UCSD-AML1 (cell line): ENCODE measurements at regions not wholly inside any gene's neighbourhood (a gene's known extent, or its start where the extent isn't known, plus 50 kb on each side); places are given as distances from the start of the nearest gene placed in this dataset.
"Not testable (repeated sequence)": the region's sequence is repeated elsewhere in the genome, so short reads cannot be mapped to it uniquely, and the experiment has no call there.

Experiments used
- DNase-seq: peaks from one replicate; lab custom pipeline; 2025; ENCODE audit not compliant: unreplicated experiment; lab: John Stamatoyannopoulos, UW

GRCh38 chr6:74891349-74891831 lies 314.5 kb downstream of the COL12A1 start:
- DNase-seq, result no peak

DNA sequence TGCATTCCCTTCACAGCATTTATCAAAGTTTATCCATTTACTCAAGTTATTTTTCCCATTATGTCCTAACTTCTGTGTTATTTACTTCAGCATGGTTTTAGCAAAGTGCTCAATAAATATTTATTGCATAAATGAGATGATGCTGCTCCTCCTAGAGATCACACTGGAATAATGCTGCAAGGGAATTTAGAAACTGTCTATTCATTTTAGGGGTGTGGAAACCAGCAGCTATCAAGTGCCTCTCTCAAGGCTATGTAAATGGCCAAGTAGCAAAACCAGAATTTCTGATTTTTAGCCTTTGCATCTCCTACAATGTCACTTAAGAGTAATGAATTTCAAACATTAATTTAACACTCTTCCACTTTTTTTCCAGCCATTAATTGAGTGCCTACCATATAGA lies 316.2 kb downstream of the COL12A1 start:
- DNase-seq, result no peak

DNA sequence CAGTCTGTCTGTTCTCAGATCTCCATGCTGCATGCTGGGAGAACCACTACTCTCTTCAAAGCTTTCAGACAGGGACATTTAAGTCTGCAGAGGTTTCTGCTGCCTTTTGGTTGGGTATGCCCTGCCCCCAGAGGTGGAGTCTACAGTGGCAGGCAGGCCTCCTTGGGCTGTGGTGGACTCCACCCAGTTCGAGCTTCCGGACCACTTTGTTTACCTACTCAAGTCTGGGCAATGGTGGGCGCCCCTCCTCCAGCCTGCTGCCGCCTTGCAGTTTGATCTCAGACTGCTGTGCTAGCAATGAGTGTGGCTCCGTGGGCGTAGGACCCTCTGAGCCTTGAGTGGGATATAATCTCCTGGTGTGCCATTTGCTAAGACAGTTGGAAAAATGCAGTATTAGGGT lies 317.1 kb downstream of the COL12A1 start:
- DNase-seq, result not testable (repeated sequence)

- DNase-seq, result no peak
Observed at GRCh38 chr6:74879976-74880375, 325.9 kb downstream of the COL12A1 start.

GRCh38 chr6:74879234-74879633 lies 326.6 kb downstream of the COL12A1 start:
- DNase-seq, result no peak

- no peak for DNase-seq
Observed at GRCh38 chr6:74875193-74875592, 330.7 kb downstream of the COL12A1 start.

GRCh38 chr6:74872754-74873476 lies 332.9 kb downstream of the COL12A1 start:
- no peak for DNase-seq

GRCh38 chr6:74871757-74872156 lies 334.1 kb downstream of the COL12A1 start:
- DNase-seq, result no peak

GRCh38 chr6:74870403-74870802 lies 335.4 kb downstream of the COL12A1 start:
- DNase-seq, result no peak

DNA sequence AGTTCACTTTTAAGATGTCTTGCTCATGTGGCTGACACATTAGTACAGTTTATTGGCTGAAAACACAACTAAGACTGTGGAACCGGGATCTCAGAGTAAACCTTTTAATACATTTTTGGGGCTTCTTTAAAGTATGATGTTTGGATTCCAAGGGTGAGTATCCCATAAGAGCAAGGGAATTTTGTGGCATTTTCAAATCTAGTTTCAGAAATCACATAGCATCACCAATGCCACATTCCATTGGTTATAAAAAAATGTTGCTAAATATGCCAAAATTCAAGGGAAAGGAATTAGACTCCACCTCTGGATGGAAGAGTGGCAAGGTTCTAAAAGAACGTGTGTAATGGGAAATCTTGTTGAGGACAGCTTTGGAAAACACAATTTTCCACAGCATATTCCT lies 338.6 kb downstream of the COL12A1 start:
- no peak for DNase-seq

DNA sequence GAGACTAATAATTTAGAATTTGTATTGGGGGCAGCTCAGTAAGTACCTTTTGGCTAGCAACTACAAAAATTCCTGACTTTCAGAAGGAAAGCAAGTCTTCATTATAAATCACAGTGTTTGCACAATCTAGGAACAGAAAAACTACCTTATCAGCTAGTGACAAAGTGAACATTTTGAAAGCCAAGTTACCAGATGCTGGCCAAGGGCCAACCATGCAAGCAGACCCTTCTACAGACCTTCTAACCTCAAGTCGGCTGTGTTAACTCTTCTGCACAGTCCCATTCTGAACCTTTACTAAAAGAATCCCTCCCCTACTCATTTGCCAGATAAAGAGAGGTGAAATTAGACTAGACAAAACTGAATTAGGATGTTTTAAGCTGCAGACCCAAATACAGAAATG lies 341.9 kb downstream of the COL12A1 start:
- no peak for DNase-seq

DNA sequence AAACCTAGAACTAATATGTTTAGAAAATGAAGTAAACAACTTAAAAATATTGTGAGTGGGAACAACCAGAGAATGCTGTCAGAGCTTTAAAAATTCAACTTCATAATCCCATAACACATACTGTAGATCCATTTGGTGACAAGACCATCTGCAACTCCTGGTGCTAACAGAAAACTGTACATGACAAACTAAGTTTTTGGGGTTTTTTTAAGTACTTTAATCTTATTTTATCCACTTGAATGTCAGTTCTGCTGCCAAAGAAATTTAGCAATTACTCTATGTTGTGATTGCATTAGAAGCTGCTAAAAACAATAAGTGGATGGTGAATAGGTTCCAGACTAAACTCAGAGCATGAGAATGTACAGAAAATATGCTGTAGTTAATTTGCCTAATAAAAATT lies 345.4 kb downstream of the COL12A1 start:
- DNase-seq, result no peak

DNA sequence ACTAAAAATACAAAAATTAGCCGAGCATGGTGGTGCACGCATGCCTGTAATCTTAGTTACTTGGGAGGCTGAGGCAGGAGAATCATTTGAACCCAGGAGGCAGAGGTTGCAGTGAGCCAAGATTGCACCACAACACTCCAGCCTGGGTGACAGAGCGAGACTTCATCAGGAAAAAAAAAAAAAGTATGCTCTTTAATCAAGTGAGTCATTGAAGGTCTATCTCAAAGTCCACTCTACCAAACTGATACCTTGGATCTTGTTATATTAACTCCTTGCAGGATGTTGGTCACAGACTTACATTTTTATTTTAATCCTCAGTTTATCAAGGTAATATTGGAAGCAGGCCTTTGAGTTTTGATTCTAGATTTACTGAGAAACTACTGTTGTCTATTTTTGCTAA lies 348.7 kb downstream of the COL12A1 start:
- DNase-seq, result no peak

DNA sequence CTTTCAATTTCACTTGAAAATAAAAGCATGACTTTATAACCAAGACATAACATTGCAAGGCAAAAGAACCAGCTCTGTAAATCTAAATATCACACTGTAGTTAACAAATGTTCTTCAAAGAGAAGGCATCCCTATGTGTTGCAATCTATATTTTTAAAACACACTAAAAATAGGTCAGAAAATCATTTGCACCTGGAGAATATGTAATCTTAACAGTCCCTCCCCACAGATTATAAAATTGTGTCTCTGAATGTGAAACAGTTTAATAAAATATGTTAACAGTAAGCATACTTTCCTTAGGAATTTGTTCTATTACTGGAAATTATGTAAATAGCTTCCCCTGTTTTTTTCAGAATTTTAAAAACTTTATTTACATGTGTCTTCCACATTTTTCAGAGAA lies 351.9 kb downstream of the COL12A1 start:
- DNase-seq, result no peak

GRCh38 chr6:74851596-74851995 lies 354.3 kb downstream of the COL12A1 start:
- DNase-seq, result no peak

GRCh38 chr6:74840953-74841352 lies 364.9 kb downstream of the COL12A1 start:
- no peak for DNase-seq

- no peak for DNase-seq
Observed at GRCh38 chr6:74834967-74835366, 370.9 kb downstream of the COL12A1 start.

GRCh38 chr6:74826263-74826662 lies 379.6 kb downstream of the COL12A1 start:
- DNase-seq, result no peak

- DNase-seq, result no peak
Observed at GRCh38 chr6:74814440-74814839, 391.4 kb downstream of the COL12A1 start.

- DNase-seq, result no peak
Observed at GRCh38 chr6:74807674-74808073, 398.2 kb downstream of the COL12A1 start.

DNA sequence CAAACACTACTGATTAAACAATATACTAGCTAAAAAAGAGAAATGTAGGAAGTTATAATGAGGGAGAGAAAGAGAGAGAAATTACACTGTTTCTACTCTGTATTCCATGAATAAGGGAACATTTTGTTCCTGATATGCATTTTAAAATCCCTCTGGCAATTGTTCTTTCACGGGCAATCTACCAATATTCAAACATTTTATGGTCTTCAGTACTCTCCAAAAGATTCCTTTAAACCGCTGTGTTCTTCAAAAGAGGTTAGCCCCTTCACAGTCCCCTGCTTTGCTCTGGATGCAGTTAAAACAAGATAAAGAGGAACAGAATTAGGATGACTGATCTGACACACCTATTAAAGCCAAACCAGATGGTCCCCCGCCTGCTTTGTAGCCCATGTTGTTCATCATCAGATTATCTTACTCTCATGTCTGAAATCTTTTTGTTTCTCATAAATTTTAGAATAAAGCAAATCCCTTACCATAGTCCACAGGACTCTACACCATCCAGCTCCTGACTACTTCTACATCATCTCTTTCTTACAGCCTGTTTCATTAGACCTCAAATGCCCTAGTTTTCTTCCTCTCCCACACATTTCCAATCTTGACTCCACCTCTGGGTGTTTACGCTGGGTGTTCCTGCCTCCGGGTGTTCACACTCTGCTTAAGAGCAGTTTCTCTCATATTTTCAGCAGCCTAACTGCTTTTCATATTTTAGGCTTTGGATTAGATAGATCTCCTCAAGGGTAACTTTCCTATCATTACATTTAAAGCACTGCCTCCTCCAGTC lies 399.7 kb downstream of the COL12A1 start:
- no peak for DNase-seq

DNA sequence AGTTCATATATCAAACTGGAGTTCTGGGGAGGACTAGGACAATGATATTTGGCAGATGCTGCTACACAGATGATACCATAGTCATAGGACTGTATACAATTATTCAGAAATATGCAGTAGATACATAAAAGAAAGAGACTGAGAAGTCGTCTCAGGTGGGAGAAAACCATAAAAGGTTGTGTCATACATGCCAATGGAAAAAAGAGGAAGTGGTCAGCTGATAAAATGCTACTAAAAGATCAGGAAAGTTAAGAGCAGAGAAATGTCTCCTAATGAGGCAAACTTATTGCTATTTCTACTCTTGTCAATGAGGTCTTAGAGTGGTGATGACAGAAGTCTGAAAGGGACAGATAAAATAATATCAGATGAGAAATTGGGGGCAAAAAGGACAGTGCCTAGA lies 407.6 kb downstream of the COL12A1 start:
- no peak for DNase-seq
